ENCODE measurements at regions not wholly inside any gene's neighbourhood (a gene's known extent, or its start where the extent isn't known, plus 50 kb on each side); places are given as distances from the start of the nearest gene placed in this dataset.

GRCh38 chr3:71907996-71908395 lies 123.0 kb upstream of the PROK2 start:
- DNase-seq (peak in 2 of 3 donors; percentile 26 to 55), ATAC-seq (ENCODE audit: insufficient read depth, low FRiP score) (no peak)
- Histone ChIP-seq H3K36me3 (ENCODE audit: control insufficient read depth in 4 of 4, insufficient read depth in 4 of 4, low read length in 4 of 4) (no peaks in the 10 kb centered on the region), H3K4me1 (ENCODE audit: control insufficient read depth in 5 of 5, insufficient read depth in 5 of 5, low read length in 5 of 5) (peaks cover 0 to 21% (median 0%) of the 10 kb centered on the region in 5 donors), H3K27me3 (ENCODE audit: control insufficient read depth in 3 of 3, insufficient read depth in 3 of 3, low read length in 2 of 3) (peaks cover 0 to 5% (median 3%) of the 10 kb centered on the region in 3 donors), H3K4me3 (no peak overlapping the region), H3K9ac (ENCODE audit: insufficient read depth in 1 of 2, low read length in 2 of 2) (no peak overlapping the region), H3K9me3 (ENCODE audit: control insufficient read depth in 4 of 4, insufficient read depth in 3 of 4, low read length in 3 of 4) (no peaks in the 10 kb centered on the region), H3K27ac (ENCODE audit: low read depth in 1 of 2, low read length in 1 of 2) (no peak overlapping the region)
- 69 to 84% methylated on average over 14 of the region's 14 CpGs for WGBS, 2 donors
- TF ChIP-seq, protein P1, sequence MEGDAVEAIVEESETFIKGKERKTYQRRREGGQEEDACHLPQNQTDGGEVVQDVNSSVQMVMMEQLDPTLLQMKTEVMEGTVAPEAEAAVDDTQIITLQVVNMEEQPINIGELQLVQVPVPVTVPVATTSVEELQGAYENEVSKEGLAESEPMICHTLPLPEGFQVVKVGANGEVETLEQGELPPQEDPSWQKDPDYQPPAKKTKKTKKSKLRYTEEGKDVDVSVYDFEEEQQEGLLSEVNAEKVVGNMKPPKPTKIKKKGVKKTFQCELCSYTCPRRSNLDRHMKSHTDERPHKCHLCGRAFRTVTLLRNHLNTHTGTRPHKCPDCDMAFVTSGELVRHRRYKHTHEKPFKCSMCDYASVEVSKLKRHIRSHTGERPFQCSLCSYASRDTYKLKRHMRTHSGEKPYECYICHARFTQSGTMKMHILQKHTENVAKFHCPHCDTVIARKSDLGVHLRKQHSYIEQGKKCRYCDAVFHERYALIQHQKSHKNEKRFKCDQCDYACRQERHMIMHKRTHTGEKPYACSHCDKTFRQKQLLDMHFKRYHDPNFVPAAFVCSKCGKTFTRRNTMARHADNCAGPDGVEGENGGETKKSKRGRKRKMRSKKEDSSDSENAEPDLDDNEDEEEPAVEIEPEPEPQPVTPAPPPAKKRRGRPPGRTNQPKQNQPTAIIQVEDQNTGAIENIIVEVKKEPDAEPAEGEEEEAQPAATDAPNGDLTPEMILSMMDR (IDR thresholded peaks at IDR 0.05; ENCODE audit: control extremely low read depth, extremely low read depth): no peak

- no peak for ATAC-seq (ENCODE audit: insufficient read depth, low FRiP score)
- 38 to 61% methylated on average over 3 of the region's 3 CpGs for WGBS, 2 donors
- H3K27ac ChIP-seq (ENCODE audit: low read depth in 1 of 2, low read length in 1 of 2): no peak overlapping the region
- H3K27me3 ChIP-seq (ENCODE audit: control insufficient read depth in 3 of 3, insufficient read depth in 3 of 3, low read length in 2 of 3): peaks cover 0 to 5% (median 3%) of the 10 kb centered on the region in 3 donors
- H3K4me1 ChIP-seq (ENCODE audit: control insufficient read depth in 5 of 5, insufficient read depth in 5 of 5, low read length in 5 of 5): peaks cover 0 to 25% (median 4%) of the 10 kb centered on the region in 5 donors
- no peaks in the 10 kb centered on the region for H3K36me3 ChIP-seq (ENCODE audit: control insufficient read depth in 4 of 4, insufficient read depth in 4 of 4, low read length in 4 of 4)
- TF ChIP-seq, protein P1 (IDR thresholded peaks at IDR 0.05; ENCODE audit: control extremely low read depth, extremely low read depth): no peak
- no peak overlapping the region for H3K9ac ChIP-seq (ENCODE audit: insufficient read depth in 1 of 2, low read length in 2 of 2)
- H3K4me3 ChIP-seq: no peak overlapping the region
- H3K9me3 ChIP-seq (ENCODE audit: control insufficient read depth in 4 of 4, insufficient read depth in 3 of 4, low read length in 3 of 4): no peaks in the 10 kb centered on the region
- DNase-seq: no peak
These were observed 122.0 kb upstream of the PROK2 start for GRCh38 chr3:71906976-71907375.

DNA sequence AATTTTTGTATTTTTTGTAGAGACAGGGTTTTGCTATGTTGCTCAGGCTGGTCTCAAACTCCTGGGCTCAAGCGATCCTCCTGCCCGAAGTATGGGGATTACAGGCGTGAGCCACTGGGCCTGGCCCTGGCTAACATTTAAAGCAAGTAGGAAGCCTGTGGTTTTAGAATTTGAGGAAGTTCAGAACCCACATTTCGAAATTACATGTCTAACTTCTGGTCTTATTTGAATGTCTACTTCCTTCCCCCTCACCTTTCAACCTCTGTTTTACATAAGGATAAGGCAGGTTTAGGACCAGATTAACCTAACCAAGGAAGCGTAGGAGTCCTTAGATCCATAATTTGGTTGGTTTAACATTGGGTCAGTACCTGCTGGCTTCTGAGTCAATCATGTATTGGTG lies 120.5 kb upstream of the PROK2 start:
- H3K9me3 ChIP-seq (ENCODE audit: control insufficient read depth in 4 of 4, insufficient read depth in 3 of 4, low read length in 3 of 4): no peaks in the 10 kb centered on the region
- peaks cover 0 to 3% (median 3%) of the 10 kb centered on the region in 3 donors for H3K27me3 ChIP-seq (ENCODE audit: control insufficient read depth in 3 of 3, insufficient read depth in 3 of 3, low read length in 2 of 3)
- DNase-seq (no peak), ATAC-seq (ENCODE audit: insufficient read depth, low FRiP score) (no peak)
- TF ChIP-seq, protein P1 (IDR thresholded peaks at IDR 0.05; ENCODE audit: control extremely low read depth, extremely low read depth): no peak
- no peak overlapping the region for H3K9ac ChIP-seq (ENCODE audit: insufficient read depth in 1 of 2, low read length in 2 of 2)
- H3K36me3 ChIP-seq (ENCODE audit: control insufficient read depth in 4 of 4, insufficient read depth in 4 of 4, low read length in 4 of 4): no peaks in the 10 kb centered on the region
- no peak overlapping the region for H3K4me3 ChIP-seq
- 24 to 62% methylated on average over 5 of the region's 5 CpGs for WGBS, 2 donors
- H3K27ac ChIP-seq (ENCODE audit: low read depth in 1 of 2, low read length in 1 of 2): no peak overlapping the region
- peaks cover 0 to 25% (median 4%) of the 10 kb centered on the region in 5 donors for H3K4me1 ChIP-seq (ENCODE audit: control insufficient read depth in 5 of 5, insufficient read depth in 5 of 5, low read length in 5 of 5)

- Histone ChIP-seq H3K27ac (ENCODE audit: low read depth in 1 of 2, low read length in 1 of 2) (no peak overlapping the region), H3K27me3 (ENCODE audit: control insufficient read depth in 3 of 3, insufficient read depth in 3 of 3, low read length in 2 of 3) (peaks cover 0 to 3% (median 0%) of the 10 kb centered on the region in 3 donors), H3K4me1 (ENCODE audit: control insufficient read depth in 5 of 5, insufficient read depth in 5 of 5, low read length in 5 of 5) (peaks cover 0 to 20% (median 4%) of the 10 kb centered on the region in 5 donors), H3K36me3 (ENCODE audit: control insufficient read depth in 4 of 4, insufficient read depth in 4 of 4, low read length in 4 of 4) (no peaks in the 10 kb centered on the region), H3K9ac (ENCODE audit: insufficient read depth in 1 of 2, low read length in 2 of 2) (no peak overlapping the region), H3K4me3 (no peak overlapping the region), H3K9me3 (ENCODE audit: control insufficient read depth in 4 of 4, insufficient read depth in 3 of 4, low read length in 3 of 4) (peaks cover 0 to 3% (median under 1%) of the 10 kb centered on the region in 4 donors)
- DNase-seq: no peak
- WGBS, 2 donors: 94 to 98% methylated on average over 6 of the region's 6 CpGs
- TF ChIP-seq, protein P1 (IDR thresholded peaks at IDR 0.05; ENCODE audit: control extremely low read depth, extremely low read depth): no peak
- ATAC-seq (ENCODE audit: insufficient read depth, low FRiP score): no peak
These were observed 119.0 kb upstream of the PROK2 start for GRCh38 chr3:71903936-71904335.
